Astrocyte (in vitro differentiated cells and primary cell): ENCODE measurements at regions not wholly inside any gene's neighbourhood (a gene's known extent, or its start where the extent isn't known, plus 50 kb on each side); places are given as distances from the start of the nearest gene placed in this dataset.

ENCODE experiments used
- EZH2 ChIP-seq: IDR thresholded peaks from 2 replicates; pipeline ENCODE4 v1.6.1; 2012; ENCODE audit warnings: mild to moderate bottlenecking, low read length, inconsistent platforms; ENCODE audit not compliant: insufficient read depth
- TF ChIP-seq, protein P1 (sequence below): IDR thresholded peaks from 2 replicates; pipeline ENCODE4 v1.5.1; 2011; ENCODE audit warnings: low read depth, mild to moderate bottlenecking, inconsistent platforms, low read length, moderate library complexity; ENCODE audit not compliant: insufficient read depth

DNA sequence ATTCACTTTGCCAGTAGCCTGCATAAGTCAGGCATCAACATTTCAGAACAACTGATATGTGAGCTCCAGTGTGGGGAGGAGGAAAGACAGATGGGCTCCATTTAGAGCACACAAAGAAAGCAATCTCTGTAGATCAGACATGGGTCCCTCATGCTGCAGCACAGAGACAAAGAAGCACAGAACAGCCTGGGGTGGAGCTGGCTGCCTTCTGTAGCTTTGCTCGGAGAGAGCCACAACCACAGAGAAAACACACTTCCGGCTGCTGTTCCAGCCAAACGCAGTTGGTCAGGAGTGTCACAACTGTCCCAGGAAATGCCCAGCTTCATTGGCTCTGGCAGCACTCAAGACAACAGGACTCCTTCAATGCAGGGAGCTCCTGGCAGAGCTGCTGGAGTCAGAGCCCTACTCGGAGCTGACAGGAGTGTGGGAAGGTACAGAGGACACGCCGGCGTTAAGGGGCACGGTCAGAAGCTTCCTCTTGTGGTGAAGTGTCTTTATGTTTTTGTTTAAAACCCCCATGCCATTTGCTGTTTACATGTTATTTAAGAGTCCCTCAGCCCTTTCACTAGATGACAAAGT is 494.4 kb downstream of the TCERG1L start:
- TF ChIP-seq, protein P1, sequence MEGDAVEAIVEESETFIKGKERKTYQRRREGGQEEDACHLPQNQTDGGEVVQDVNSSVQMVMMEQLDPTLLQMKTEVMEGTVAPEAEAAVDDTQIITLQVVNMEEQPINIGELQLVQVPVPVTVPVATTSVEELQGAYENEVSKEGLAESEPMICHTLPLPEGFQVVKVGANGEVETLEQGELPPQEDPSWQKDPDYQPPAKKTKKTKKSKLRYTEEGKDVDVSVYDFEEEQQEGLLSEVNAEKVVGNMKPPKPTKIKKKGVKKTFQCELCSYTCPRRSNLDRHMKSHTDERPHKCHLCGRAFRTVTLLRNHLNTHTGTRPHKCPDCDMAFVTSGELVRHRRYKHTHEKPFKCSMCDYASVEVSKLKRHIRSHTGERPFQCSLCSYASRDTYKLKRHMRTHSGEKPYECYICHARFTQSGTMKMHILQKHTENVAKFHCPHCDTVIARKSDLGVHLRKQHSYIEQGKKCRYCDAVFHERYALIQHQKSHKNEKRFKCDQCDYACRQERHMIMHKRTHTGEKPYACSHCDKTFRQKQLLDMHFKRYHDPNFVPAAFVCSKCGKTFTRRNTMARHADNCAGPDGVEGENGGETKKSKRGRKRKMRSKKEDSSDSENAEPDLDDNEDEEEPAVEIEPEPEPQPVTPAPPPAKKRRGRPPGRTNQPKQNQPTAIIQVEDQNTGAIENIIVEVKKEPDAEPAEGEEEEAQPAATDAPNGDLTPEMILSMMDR = no peak
- TF ChIP-seq EZH2 = no peak
